Suprapubic skin (tissue), 3 donors: ENCODE measurements at regions not wholly inside any gene's neighbourhood (a gene's known extent, or its start where the extent isn't known, plus 50 kb on each side); places are given as distances from the start of the nearest gene placed in this dataset.

Source experiments
- POLR2A ChIP-seq, 2 donors: fragments of 450-650 bp; IDR thresholded peaks; one replicate each; pipeline ENCODE4 v1.6.1; 2017; ENCODE audit warnings: antibody characterized with exemption in 2 of 2, mild to moderate bottlenecking in 2 of 2, moderate library complexity in 2 of 2
- TF ChIP-seq, protein P1 (sequence below), 2 donors: fragments of 200-600 bp in 1 of 2; fragments of 450-650 bp in 1 of 2; sonication (generic) in 1 of 2; IDR thresholded peaks; one replicate each; pipeline ENCODE4 v1.5.1; 2016 to 2019; ENCODE audit warnings: antibody characterized with exemption in 2 of 2, mild to moderate bottlenecking in 1 of 2, moderate library complexity in 1 of 2

DNA sequence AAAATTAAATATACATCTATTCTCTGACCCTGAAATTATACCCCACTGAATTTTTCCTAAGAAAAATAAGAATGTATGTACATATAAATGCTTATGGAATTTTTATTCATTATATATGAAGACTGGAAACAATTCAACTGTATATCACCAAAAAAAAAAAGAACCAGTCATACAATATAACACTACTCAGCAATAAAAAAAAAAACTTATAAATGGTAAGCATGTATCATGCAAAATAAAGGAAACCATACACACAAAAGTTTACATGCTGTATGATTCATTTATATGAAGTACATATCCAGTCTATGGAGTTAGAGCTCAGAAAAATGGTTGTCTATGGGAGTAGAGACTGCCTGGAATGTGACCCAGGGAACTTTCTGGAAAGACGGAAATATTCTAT is 199.4 kb upstream of the MIR17HG start:
- TF ChIP-seq, protein P1, sequence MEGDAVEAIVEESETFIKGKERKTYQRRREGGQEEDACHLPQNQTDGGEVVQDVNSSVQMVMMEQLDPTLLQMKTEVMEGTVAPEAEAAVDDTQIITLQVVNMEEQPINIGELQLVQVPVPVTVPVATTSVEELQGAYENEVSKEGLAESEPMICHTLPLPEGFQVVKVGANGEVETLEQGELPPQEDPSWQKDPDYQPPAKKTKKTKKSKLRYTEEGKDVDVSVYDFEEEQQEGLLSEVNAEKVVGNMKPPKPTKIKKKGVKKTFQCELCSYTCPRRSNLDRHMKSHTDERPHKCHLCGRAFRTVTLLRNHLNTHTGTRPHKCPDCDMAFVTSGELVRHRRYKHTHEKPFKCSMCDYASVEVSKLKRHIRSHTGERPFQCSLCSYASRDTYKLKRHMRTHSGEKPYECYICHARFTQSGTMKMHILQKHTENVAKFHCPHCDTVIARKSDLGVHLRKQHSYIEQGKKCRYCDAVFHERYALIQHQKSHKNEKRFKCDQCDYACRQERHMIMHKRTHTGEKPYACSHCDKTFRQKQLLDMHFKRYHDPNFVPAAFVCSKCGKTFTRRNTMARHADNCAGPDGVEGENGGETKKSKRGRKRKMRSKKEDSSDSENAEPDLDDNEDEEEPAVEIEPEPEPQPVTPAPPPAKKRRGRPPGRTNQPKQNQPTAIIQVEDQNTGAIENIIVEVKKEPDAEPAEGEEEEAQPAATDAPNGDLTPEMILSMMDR (IDR thresholded peaks at IDR 0.05) = no peak
- TF ChIP-seq POLR2A (IDR thresholded peaks at IDR 0.05) = no peak
